NOMO-1 treated with DMSO at 0.1 percent for 48 hours (cell line): ENCODE measurements at regions not wholly inside any gene's neighbourhood (a gene's known extent, or its start where the extent isn't known, plus 50 kb on each side); places are given as distances from the start of the nearest gene placed in this dataset.
"Not testable (repeated sequence)": the region's sequence is repeated elsewhere in the genome, so short reads cannot be mapped to it uniquely, and the experiment has no call there.

Experiments used
- DNase-seq: peaks from one replicate; lab custom pipeline; 2025; ENCODE audit not compliant: unreplicated experiment; lab: John Stamatoyannopoulos, UW

DNA sequence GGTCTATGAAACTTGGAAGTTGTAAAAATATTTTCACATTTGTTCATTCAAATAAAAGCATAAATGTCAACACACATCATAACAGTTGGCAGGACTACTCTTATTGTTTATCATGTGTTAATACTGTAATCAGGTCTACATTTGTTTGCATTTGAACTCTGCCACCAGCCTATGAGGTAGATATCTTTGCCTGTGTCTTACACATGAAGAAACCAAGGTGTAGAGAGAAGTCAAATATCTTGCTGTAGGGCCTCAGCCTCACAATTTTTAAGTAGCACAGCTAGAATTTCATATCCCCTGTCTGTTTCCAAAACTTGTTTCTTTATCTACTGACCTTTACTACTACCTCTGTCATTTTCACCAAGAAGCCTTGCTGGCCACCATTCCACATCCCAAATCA is 161.9 kb downstream of the ZIC4 start:
- no peak for DNase-seq

DNA sequence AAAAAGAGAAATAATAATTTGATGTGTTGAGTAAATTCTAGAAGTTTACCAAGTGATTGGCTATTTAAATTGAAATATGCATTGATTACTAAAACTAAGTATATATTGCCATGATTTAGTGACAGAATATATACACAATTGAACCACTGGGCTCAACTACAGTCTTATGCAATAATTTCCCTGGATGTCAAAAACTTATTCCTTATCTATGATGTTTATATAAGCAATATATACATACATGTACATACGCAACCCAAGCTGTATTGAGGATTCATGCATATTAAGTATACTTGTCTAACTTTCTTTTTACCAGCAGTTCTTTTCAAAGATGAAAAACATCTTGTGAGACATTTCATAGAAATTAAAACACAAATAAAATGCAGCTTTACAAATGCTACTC is 165.8 kb downstream of the ZIC4 start:
- no peak for DNase-seq

DNA sequence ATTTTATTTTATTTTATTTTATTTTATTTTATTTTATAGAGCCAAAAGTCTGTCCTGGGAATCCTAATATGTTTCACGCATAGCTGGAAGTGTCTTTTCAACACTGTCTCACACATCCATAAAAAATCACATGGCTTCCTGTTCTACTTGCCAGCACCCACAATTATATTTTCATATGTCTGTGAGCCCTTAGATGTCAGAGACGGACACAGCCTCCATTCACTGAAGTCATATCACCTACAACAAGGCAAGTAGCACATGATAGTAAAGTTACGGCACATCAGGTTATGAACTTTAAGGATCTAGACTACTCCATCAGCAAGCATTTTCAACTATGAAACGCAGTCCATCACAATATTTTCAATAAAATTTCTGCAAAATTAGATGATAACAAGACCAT is 168.4 kb downstream of the ZIC4 start:
- no peak for DNase-seq

DNA sequence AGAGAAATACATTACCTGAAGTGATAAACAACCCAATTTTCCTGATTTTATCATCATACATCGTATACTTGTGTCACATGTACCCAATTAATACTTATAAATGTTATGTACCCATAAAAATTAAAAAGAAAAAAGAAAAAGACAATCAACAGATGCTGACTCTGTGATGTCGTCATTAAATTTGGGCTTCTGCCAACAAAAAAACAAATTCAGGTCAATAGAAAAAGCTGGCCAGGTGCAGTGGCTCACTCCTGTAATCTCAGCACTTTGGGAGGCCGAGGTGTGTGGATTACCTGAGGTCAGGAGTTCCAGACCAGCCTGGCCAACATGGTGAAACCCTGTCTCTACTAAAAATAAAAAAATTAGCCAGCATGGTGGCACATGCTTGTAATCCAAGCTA is 174.4 kb downstream of the ZIC4 start:
- DNase-seq = not testable (repeated sequence)

DNA sequence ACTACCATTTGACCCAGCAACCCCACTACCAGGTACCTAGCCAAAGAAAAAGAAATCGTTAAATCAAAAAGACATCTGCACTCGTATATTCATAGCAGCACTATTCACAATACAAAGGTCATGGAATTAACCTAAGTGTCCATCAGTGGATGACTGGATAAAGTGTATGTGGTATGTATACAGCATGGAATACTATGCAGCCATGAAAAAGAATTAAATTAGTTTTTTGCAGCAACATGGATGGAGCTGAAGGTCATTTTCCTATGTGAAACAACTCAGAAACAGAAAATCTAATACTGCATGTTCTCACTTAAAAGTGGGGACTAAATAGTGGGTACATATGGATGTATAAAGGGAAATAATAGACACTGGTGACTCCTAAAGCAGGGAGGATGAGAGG is 175.2 kb downstream of the ZIC4 start:
- no peak for DNase-seq

DNA sequence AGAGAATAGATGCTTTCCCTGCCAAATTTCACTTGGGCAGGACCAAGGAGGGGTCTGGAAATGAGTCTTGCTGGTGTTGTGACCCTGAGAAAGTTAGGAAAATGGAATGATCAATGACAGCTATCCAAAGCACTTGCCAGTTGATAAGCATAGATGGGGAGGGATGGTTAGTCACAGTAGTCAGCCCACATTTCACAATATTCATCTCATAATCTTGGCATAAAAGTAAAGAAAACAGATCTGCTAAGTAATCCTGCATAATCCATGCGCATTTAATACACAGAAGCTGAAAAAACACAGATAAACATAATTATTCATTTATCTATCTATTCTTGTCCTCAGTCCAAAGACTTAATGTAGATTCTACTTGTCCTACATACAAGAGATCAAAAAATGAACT is 184.1 kb downstream of the ZIC4 start:
- DNase-seq = no peak

DNA sequence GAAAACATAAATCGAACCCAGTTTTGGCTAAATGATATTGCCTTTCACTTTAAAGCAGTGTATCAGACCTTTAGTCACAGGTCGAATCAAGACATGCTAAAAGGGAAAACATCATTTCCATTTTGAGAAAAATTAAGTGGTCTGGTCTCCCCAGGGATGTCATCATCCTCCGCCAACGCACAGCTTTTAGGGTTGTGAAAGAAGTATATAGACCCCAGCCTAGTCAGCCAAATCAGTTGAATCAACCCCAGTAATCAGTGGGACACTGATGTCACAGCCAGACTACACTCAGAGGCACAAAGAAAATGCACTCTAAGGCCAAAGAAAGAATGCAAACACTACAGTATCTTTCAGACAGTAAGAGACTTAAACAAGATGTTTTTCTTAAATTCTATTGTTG is 187.4 kb downstream of the ZIC4 start:
- no peak for DNase-seq

DNA sequence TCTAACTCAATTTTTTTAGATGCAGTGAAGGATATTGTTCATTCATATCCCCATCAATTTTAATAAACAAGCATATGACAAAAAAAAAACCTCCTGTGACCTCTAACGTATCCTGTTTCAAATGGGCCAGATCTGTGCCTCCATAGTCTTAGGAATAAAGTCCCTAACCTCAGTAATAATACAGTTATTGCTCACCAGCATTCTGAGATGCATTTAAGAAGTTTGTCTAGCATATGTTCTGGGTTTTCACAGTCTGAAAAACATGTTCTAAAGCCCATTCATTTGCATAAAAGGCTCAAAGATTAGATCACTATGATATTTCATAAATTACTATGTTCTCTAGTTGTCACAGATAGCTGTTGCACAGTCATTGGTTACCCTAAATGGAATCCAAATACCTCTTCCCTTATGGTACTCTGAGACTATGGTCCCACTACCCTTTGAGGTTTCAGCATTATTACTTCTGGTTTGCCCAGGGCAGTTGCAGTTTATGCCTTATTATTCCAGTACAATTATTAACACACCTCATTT is 190.1 kb downstream of the ZIC4 start:
- DNase-seq = no peak

DNA sequence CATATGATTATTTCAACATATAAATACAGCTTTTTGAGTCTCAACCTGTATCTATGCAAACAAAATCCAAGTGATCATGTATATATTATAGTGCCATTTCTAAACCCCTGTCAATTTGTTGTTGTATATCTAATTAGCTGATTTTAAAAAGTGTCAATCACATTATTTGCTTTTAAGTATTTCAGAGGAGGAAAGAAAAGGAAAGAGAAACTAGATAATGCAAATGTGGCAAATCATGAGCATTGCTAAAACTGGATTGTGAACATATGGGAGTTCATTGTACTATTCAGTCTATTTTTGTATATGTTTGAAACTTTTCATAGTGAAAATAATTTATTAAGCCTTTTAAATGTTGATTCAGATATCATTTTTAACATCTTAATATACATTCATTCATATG is 190.7 kb downstream of the ZIC4 start:
- no peak for DNase-seq

DNA sequence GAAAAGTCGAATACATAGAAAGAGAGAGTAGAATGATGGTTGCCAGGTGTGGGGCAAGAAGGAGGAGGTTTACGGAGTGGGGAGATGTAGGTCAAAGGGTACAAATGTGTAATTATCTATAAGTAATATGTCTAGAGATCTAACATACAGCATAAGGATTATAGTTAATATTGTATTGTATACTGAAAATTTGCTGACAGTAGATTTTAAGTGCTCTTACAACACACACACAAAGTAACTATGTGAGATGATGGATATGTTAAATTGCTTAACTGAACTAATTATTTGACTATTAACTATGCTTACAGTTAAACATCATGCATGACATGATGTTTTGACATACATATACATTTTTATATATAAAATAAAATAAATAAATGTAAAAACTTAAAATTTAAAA is 192.7 kb downstream of the ZIC4 start:
- DNase-seq = no peak

DNA sequence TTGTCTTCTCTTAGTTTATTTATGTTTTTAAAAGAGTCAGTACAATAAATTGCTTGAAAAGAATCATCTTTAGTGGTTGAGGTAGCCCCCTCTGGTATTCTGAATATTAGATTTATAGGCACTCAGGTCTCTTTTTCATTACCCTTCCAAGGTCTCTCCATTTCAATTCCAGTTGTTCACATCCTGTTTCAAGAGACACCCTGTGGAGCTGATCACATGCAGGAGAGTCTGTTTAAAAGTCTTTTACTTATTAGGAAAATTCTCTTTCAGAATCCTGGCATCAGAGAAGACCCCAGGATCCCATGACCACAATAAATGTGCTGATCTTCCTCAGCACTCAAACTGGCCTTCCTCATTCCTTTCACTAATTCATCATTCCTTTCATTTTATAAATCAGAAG is 195.7 kb downstream of the ZIC4 start:
- no peak for DNase-seq

DNA sequence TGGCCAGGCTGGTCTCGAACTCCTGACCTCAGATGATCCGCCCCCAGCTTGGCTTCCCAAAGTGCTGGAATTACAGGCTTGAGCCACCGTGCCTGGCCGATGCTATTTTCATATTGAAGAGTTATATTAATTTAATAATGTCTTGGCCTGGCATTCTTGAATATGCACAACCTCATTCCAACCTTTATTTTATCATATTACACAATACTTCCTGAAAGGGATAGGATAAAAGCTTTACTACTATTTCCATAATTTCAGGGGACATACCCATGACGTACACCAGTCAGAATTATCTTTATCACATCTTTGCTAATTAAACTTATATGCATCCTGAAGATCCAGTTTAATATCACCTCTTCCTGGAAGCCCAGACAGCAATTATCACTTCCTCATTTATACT is 205.3 kb downstream of the ZIC4 start:
- no peak for DNase-seq

DNA sequence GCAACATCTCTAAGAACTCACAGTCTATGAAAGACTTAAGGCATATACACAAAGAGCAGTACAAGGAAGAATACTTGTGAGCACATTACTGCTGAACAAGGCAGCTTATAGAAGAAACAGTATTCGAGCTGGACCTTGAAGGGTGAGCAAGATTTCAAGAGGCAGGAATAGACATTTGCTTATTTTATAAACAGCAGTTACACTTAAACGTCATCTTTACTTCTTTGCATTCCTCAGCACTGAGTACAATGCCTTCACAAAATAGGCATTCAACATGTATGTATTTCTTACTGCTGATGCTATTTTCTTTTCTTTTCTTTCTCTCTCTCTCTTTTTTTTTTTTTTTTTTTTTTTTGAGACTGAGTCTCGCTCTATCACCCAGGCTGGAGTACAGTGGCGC is 205.8 kb downstream of the ZIC4 start:
- no peak for DNase-seq

DNA sequence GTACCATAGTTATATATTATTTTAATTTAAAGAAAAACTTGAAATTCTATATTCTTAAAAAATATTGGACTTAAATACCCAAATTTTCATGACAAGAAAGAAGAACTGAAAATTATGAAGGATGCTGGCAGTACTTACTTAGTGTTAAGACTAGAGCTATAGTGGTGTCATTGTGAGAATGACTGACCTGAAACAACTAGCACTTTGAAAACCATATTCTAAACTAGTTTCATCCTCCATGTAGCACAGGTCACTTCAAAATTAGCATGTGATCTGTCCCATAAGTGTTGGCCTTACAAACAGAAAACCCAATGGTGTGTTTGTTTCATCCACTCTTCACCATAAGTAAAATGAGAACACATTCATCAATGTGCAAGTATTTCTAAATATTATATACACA is 208.6 kb downstream of the ZIC4 start:
- DNase-seq = no peak

DNA sequence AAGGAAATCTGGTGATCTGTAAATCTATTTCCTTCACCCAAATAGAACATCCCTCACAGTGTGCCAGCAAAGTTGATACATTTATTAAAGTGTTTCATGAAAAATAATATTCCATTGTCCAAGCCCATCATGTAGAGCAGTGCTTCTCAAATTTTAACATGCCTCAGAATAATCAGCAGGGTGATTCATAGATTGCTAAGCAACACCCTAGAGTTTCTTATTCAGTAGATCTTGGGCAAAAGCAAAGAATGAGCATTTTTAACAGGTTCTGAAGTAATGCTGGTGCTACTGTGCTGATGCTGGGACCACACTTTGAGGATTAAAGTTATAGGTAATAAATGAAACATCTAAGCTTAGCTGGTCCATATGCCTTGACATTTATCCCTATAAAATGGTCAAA is 210.5 kb downstream of the ZIC4 start:
- no peak for DNase-seq

DNA sequence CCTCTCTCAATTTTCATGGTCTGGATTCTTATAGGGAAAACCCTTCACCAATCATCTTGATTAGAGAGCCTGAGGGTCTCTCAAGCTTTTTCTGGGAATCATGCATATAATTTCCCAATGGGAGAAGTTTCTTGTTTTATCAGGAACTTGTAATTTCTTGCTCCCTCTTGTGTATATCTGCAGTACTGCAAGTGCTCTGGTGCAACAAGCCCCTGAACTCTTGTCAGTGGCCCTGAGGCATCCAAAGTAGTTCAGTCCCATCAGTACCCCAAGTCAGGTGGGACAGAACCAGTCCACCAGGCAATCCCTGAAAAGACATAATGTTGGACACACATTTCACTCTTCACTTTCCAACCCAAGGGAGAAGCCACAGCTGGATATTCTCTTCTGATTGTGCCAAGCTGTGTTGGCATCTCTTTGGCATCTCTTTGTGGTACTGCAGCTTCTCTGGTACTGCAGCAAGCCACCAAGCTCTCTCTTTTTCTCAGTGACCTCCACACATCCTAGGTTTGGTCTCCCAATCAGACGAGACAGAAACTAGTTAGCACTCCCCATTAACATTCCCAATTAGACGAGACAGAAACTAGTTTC is 214.5 kb downstream of the ZIC4 start:
- DNase-seq = peak; percentile 9

DNA sequence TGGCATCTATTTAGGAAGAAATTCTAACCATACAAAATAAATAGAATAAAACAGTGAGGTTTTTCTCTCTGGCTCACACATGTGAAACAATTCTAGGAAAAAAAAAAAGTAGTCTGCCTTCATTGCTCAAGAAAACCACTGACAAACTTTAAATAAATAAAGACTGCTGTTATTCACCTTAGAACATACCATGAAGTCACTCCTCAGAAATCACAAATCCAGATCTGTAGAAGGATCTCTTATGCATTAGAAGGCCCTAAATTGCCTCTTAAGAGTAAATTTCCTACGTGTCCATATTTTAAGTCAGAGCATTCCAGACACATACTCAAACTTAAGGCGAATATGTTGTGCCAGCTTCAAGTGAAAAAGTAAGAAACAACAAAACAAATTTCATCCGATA is 217.3 kb downstream of the ZIC4 start:
- DNase-seq = no peak

DNA sequence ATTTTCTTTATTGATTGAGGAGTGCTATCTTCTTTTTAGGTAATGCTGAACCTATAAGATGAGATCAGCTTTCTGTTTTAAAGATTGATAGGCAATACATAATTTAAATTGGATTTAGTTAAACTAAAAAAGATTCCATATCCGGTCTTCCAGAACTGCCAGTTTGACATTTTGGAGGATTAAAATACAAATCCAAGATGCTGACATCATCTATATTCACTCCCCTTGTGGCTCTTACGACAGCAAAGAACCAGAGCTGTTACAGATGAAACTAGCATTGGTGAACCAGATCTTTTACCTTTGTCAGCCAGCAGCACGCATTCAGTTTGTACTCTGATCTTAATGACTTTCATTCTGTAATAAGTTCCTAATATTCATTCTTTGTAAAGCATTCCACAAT is 218.7 kb downstream of the ZIC4 start:
- DNase-seq = no peak

DNA sequence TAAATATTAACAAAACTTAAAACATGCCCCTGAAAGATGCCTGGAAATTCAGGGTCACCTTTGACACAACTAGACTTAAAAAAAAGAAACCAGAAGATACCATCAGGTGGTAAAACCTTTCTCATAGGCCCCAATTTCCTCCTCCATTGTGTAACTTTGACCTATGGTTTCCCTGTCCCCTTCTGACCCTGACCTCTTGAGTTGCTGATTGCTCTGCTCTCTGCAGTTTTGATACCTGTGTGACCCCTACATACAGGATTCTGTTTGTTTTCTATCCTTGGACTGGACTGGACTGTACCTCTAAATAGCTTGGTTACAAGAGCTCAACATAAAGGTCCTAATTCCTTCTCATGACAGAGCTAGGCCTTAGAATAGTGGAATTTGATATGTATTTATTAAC is 220.6 kb downstream of the ZIC4 start:
- DNase-seq = no peak

DNA sequence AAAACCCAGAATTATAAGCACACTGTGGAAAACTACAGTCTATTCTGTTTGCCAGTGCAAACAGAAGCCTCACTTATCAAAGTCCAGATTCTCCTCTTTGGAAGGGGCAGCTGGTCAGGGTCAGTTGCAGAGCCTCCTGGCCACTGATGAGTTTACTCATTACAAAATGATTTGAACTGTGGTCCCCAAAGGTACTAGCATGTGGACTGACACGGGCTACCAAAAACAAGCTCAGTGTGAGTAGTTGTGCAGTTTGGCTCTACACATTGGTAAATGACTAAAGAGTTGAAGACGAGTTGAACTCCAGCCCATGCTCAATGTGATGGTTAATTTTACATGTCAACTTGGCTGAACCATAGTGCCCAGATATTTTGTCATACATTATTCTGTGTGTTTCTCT is 221.5 kb downstream of the ZIC4 start:
- no peak for DNase-seq

DNA sequence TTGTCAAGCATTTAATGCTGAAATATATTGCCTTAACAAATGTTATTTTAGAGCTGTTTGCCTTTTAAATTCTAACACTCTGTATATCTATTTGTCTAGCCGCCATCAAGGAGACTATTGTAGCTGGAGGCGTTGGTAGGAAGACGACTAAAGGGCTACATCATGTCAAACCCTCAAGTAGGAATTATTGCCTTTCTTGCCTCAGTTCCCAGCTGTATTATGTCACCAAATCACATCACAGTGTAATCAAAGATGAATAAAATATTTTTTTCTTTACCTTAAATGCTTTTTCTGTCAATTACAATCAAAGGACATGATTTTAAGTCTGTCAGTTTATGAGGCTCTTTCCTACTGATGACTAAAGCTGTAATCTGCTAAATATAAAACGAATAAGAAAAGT is 233.1 kb downstream of the ZIC4 start:
- no peak for DNase-seq

DNA sequence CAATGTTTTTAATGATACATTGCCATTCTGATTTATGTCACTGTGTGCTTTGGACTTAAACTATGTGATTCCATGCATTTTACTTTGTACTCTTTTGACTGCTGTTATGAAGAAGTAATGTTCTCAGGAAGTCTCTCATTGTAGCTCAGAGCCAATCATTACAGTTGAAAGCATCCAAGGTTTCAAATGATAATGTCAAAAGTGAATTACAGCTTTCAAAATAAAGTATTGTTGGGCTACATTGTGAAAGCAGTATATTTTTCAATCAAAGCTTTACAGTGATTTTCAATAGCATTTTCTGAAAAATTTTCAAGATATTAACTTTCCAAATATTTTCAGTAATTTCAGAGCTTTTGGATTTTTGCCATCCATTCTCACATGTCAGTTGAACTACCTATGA is 243.6 kb downstream of the ZIC4 start:
- no peak for DNase-seq

DNA sequence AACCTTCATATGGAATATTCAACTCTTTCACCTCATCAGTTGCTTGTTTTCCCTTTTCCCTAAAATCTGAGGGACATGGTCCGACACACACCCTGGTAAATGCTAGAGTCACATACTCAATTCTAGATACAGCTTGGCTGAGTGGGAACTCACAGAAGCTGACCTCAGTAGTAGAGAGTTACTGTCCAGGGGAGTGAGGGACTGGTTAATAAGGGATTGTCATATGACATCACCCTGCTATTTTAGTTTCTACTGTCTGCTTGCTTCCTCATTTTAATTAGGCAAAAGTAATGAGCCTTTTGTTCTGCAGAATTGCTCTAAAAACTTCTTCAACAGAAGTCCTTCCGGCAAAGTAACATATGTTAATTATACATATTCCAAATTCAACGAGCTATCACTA is 244.5 kb downstream of the ZIC4 start:
- DNase-seq = peak; percentile 9

DNA sequence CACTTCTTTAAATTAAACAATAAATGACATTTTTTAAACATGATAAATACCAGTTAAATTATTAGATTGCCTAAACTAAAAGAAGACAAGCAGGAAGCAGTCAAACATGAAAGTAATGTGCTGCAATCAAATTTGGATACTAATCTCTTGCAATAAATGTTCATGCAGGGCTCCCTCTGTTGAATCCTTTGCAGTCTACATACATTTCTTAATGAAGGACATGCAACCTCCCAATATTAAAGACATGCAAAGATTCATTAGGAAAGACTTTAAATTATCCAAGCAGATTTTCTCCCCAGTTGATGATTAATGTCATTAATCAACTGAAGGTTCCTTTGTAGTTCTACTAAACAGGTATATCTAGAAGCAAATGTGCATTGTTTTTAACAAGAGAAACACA is 245.4 kb downstream of the ZIC4 start:
- no peak for DNase-seq
